B cell (primary cell): ENCODE measurements at regions not wholly inside any gene's neighbourhood (a gene's known extent, or its start where the extent isn't known, plus 50 kb on each side); places are given as distances from the start of the nearest gene placed in this dataset.
"Not testable (repeated sequence)": the region's sequence is repeated elsewhere in the genome, so short reads cannot be mapped to it uniquely, and the experiment has no call there.

Experiments used
- ATAC-seq: fragments of 200-7000 bp; cut with Tn5 transposase; one replicate; pipeline ENCODE4 v1.10.0; 2021; ENCODE audit warnings: low read depth, mild to moderate bottlenecking, moderate number of reproducible peaks, moderate library complexity
- CTCF ChIA-PET: fragments of 350-600 bp; sonication (Branson Sonifier 250); formaldehyde crosslinking; loops from one replicate; lab custom pipeline; 2021; ENCODE audit warnings: antibody characterized with exemption, inconsistent platforms; lab: Charles Lee
- POLR2A ChIA-PET: fragments of 350-600 bp; sonication (Branson Sonifier 250); formaldehyde crosslinking; loops from one replicate; lab custom pipeline; 2021; ENCODE audit warnings: antibody characterized with exemption; lab: Charles Lee
- DNase-seq: peaks from one replicate; pipeline ENCODE4 v3.0.0; 2013
- H2AFZ ChIP-seq: 2 replicates; pipeline ENCODE4 v1.6.1; 2012; ENCODE audit warnings: mild to moderate bottlenecking, low read depth, low read length; ENCODE audit not compliant: insufficient read depth, poor library complexity, severe bottlenecking
- H3K27ac ChIP-seq, 2 donors: 1 replicate in 1 of 2; 2 replicates in 1 of 2; pipeline ENCODE4 v1.5.1; 2012 to 2013; ENCODE audit warnings: low read length in 2 of 2, mild to moderate bottlenecking in 2 of 2, moderate library complexity in 1 of 2
- H3K27me3 ChIP-seq, 4 experiments: fragments of 200-600 bp in 1 of 4; sonication (generic) in 1 of 4; replicated peaks in 1 of 4; 1 replicate in 2 of 4; 2 replicates in 2 of 4; pipeline versions ENCODE4 v1.6.1 to v1.7.0; 2013 to 2016; ENCODE audit warnings: low read length in 3 of 4, mild to moderate bottlenecking in 2 of 4, mixed read lengths in 1 of 4, moderate library complexity in 1 of 4; ENCODE audit not compliant: insufficient read depth in 4 of 4, control insufficient read depth in 3 of 4; ENCODE audit errors: control extremely low read depth in 1 of 4
- H3K36me3 ChIP-seq, 2 experiments: replicated peaks in 1 of 2; 1 replicate in 1 of 2; 2 replicates in 1 of 2; pipeline versions ENCODE4 v1.6.1 to v1.7.1; 2013; ENCODE audit warnings: low read length in 1 of 2; ENCODE audit not compliant: insufficient read depth in 2 of 2, control insufficient read depth in 1 of 2; ENCODE audit errors: control extremely low read depth in 1 of 2, extremely low read depth in 1 of 2
- H3K4me1 ChIP-seq, 2 donors: fragments of 200-600 bp in 1 of 2; sonication (generic) in 1 of 2; 1 replicate in 1 of 2; 2 replicates in 1 of 2; pipeline versions ENCODE4 v1.5.1 to v1.6.1; 2013 to 2017; ENCODE audit warnings: low read length in 2 of 2; ENCODE audit not compliant: control insufficient read depth in 2 of 2, insufficient read depth in 2 of 2
- H3K4me2 ChIP-seq: replicated peaks from 2 replicates; pipeline ENCODE3; 2012; ENCODE audit warnings: mild to moderate bottlenecking, low read depth, low read length; ENCODE audit not compliant: poor library complexity, severe bottlenecking
- H3K4me3 ChIP-seq, 5 experiments: fragments of 200-600 bp in 1 of 5; sonication (generic) in 1 of 5; 1 replicate in 3 of 5; 2 replicates in 2 of 5; pipeline versions ENCODE4 v1.5.1 to v1.7.0; 2011 to 2016; ENCODE audit warnings: low read length in 4 of 5, mild to moderate bottlenecking in 4 of 5, low read depth in 2 of 5, control low read depth in 1 of 5, moderate library complexity in 1 of 5; ENCODE audit not compliant: insufficient read depth in 1 of 5; ENCODE audit errors: control extremely low read depth in 1 of 5, extremely low read depth in 1 of 5
- H3K79me2 ChIP-seq: fragments of 200-600 bp; sonication (generic); one replicate; pipeline ENCODE4 v1.6.0; 2016; ENCODE audit warnings: low read length; ENCODE audit not compliant: control insufficient read depth, insufficient read depth
- H3K9ac ChIP-seq: fragments of 200-600 bp; sonication (generic); 2 replicates; pipeline ENCODE4 v1.6.1; 2017; ENCODE audit warnings: mild to moderate bottlenecking, low read length, moderate library complexity
- H3K9me3 ChIP-seq, 3 donors: one replicate each; pipeline versions ENCODE4 v1.6.1 to v1.7.1; 2013; ENCODE audit warnings: low read length in 2 of 3; ENCODE audit not compliant: control insufficient read depth in 2 of 3, insufficient read depth in 1 of 3; ENCODE audit errors: control extremely low read depth in 1 of 3
- H4K20me1 ChIP-seq: 2 replicates; pipeline ENCODE4 v1.6.0; 2012; ENCODE audit warnings: mild to moderate bottlenecking, low read length; ENCODE audit not compliant: insufficient read depth, control insufficient read depth, poor library complexity, severe bottlenecking
- H3K27ac Mint-ChIP-seq: one replicate; pipeline ENCODE4 v1.8.0; 2021; ENCODE audit warnings: mixed read lengths
- H3K27me3 Mint-ChIP-seq: one replicate; pipeline ENCODE4 v1.8.0; 2021; ENCODE audit warnings: mixed read lengths
- H3K4me1 Mint-ChIP-seq: one replicate; pipeline ENCODE4 v1.8.0; 2021; ENCODE audit warnings: mixed read lengths
- H3K4me3 Mint-ChIP-seq: one replicate; pipeline ENCODE4 v1.8.0; 2021; ENCODE audit warnings: mixed read lengths
- H3K9me3 Mint-ChIP-seq: one replicate; pipeline ENCODE4 v1.8.0; 2022; ENCODE audit warnings: mixed read lengths; ENCODE audit not compliant: insufficient read depth
- EZH2 ChIP-seq: IDR thresholded peaks from 2 replicates; pipeline ENCODE4 v1.6.1; 2012; ENCODE audit warnings: borderline replicate concordance, low read depth, mild to moderate bottlenecking, moderate library complexity, low read length; ENCODE audit not compliant: insufficient read depth, poor library complexity, severe bottlenecking
- WGBS: methylation state at CpG from one replicate; pipeline ENCODE4 v1.1.5; 2013; ENCODE audit warnings: missing lambda C conversion rate; ENCODE audit not compliant: insufficient coverage; 5-methylcytosine and 5-hydroxymethylcytosine counted together
- intact Hi-C: fragments of 100-400 bp; cut with micrococcal nuclease; formaldehyde crosslinking; loops from one replicate; pipeline ENCODE4 v1.10.0; 2022
- TF ChIP-seq, protein P1 (sequence below): fragments of 200-600 bp; IDR thresholded peaks from one replicate; pipeline ENCODE4 v1.8.0; 2022; ENCODE audit warnings: antibody characterized with exemption, mild to moderate bottlenecking

DNA sequence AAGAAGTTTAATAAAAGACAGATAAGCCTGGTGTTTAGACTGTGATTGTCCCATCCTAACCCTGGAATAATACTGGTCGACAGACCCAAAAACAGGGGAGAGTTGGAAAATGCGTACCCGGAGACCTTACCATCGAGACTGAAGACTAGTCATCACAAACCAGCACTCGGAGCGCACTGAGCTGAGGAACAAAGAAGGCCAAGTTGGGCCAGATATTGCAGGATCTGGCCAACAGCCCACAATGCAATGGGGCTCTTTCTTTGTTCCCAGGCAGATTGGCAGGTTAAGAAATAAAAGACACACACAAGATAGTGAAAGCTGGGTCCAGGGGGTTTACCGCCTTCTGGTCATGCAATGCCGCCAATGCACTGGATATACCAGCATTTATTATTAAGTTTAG, 188.7 kb upstream of the RAI14 start:
- no peak overlapping the region for H3K4me2 ChIP-seq
- POLR2A ChIA-PET, result no interaction called here
- 86% methylated on average over 6 of the region's 8 CpGs for WGBS
- H3K27ac Mint-ChIP-seq, result no peak overlapping the region
- TF ChIP-seq, protein P1, sequence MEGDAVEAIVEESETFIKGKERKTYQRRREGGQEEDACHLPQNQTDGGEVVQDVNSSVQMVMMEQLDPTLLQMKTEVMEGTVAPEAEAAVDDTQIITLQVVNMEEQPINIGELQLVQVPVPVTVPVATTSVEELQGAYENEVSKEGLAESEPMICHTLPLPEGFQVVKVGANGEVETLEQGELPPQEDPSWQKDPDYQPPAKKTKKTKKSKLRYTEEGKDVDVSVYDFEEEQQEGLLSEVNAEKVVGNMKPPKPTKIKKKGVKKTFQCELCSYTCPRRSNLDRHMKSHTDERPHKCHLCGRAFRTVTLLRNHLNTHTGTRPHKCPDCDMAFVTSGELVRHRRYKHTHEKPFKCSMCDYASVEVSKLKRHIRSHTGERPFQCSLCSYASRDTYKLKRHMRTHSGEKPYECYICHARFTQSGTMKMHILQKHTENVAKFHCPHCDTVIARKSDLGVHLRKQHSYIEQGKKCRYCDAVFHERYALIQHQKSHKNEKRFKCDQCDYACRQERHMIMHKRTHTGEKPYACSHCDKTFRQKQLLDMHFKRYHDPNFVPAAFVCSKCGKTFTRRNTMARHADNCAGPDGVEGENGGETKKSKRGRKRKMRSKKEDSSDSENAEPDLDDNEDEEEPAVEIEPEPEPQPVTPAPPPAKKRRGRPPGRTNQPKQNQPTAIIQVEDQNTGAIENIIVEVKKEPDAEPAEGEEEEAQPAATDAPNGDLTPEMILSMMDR, result no peak
- no peak for TF ChIP-seq EZH2
- H3K27me3 ChIP-seq, result no peaks in the 10 kb centered on the region
- no peak overlapping the region for H3K27ac ChIP-seq
- H3K79me2 ChIP-seq, result no peaks in the 10 kb centered on the region
- no peak for ATAC-seq
- no peak overlapping the region for H2AFZ ChIP-seq
- H3K9me3 ChIP-seq, result no peaks in the 10 kb centered on the region
- CTCF ChIA-PET, result no interaction called here
- peaks cover 18% of the 10 kb centered on the region for H3K27me3 Mint-ChIP-seq
- peaks cover 2% of the 10 kb centered on the region for H3K4me1 Mint-ChIP-seq
- no peak overlapping the region for H3K4me3 ChIP-seq
- H3K4me3 Mint-ChIP-seq, result no peak overlapping the region
- no peak overlapping the region for H3K9ac ChIP-seq
- intact Hi-C loops, result no loop called here
- H3K36me3 ChIP-seq, result no peaks in the 10 kb centered on the region
- no peaks in the 10 kb centered on the region for H3K4me1 ChIP-seq
- H3K9me3 Mint-ChIP-seq, result no peaks in the 10 kb centered on the region
- no peak for DNase-seq
- no peaks in the 10 kb centered on the region for H4K20me1 ChIP-seq

DNA sequence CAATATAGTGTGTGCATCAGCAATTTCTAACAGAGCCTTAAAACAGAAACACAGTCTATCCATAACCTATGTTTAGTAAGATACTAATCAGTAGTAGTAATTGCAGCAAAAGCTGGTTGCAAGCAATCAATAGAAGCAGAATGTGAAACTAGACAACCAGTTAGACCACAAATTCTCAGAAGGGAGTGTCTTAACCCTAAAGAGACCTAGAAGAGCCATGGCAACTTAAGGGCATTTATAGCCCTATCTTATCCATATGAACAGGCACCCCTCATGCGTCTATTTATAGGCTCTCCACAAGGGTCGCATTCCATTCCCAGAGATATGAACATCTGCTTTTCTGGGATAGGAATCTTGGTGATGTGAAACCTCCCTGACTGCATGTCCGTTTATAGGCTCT, 188.1 kb upstream of the RAI14 start:
- intact Hi-C loops, H4K20me1 ChIP-seq, H3K79me2 ChIP-seq, H3K27ac ChIP-seq, H3K4me2 ChIP-seq, H3K4me1 ChIP-seq, H3K4me1 Mint-ChIP-seq, ATAC-seq, POLR2A ChIA-PET, H2AFZ ChIP-seq, H3K36me3 ChIP-seq, H3K27ac Mint-ChIP-seq, H3K9me3 Mint-ChIP-seq, H3K9me3 ChIP-seq, H3K9ac ChIP-seq, H3K27me3 ChIP-seq, H3K4me3 ChIP-seq, DNase-seq, H3K4me3 Mint-ChIP-seq: not testable (repeated sequence)
- WGBS, result no CpG with 5 or more reads among the region's 3 CpGs
- CTCF ChIA-PET, result interaction anchor here (1.5 kb wide), 1 partner anchor 18 kb away, joined by 3 read pairs; no protein-coding TSS in a partner anchor
- peaks cover 18% of the 10 kb centered on the region for H3K27me3 Mint-ChIP-seq
